Right ventricle myocardium inferior (tissue), 1 donor: ENCODE measurements at regions not wholly inside any gene's neighbourhood (a gene's known extent, or its start where the extent isn't known, plus 50 kb on each side); places are given as distances from the start of the nearest gene placed in this dataset.

Experiments used
- ATAC-seq: fragments of 200-7000 bp; cut with Tn5 transposase; one replicate; pipeline ENCODE4 v1.9.1; 2020; ENCODE audit warnings: mild to moderate bottlenecking, moderate library complexity
- DNase-seq: peaks from one replicate; pipeline ENCODE4 v3.0.0; 2021; ENCODE audit errors: missing footprints
- intact Hi-C: fragments of 100-400 bp; cut with DNase I; formaldehyde crosslinking; loops from one replicate; pipeline ENCODE4 v1.11.0; 2022
- donor health status: DM: no; HTN: yes; CAD: no; lungs with severe emphysema.

GRCh38 chr2:51717312-51717711 is 685.4 kb upstream of the NRXN1 start:
- intact Hi-C loops: no loop called here
- ATAC-seq (no peak), DNase-seq (no peak)

DNA sequence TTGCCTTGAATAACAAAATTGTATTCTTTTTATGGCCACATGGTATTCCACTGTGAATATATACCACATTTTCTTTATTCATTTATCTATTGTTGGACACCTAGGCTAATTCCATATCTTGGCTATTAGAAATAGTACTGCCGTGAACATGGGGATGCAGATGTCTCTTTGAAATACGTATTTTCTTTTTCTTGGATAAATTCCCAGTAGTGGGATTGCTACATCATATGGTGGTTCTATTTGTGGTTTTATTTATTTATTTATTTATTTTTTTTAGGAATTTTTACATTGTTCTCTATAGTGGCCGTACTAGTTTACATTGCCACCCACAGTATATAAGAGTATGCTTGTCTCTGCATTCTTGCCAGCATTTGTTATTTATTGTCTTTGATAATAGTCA is 679.8 kb upstream of the NRXN1 start:
- intact Hi-C loops: no loop called here
- DNase-seq: no peak
- ATAC-seq: no peak

DNA sequence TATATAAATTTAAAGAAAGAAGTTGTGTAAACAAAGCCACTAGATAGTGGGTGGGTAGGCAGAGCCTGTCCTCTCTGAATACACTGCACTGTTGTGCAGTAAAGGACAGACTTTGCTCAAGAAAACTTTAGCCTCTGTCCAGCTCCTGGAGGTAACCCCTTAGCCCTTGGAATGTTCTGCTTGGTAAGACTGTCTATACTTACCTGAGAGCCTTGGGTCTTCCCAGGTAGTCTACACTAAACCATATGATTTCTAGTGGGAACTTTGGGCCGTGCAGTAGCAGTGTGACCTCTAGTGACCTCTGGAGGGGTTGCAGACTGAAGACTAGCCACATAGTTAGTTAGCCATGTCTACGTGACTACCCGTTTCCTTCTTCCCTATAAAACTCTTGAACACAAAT is 678.3 kb upstream of the NRXN1 start:
- no peak for ATAC-seq
- no peak for DNase-seq
- intact Hi-C loops: no loop called here

DNA sequence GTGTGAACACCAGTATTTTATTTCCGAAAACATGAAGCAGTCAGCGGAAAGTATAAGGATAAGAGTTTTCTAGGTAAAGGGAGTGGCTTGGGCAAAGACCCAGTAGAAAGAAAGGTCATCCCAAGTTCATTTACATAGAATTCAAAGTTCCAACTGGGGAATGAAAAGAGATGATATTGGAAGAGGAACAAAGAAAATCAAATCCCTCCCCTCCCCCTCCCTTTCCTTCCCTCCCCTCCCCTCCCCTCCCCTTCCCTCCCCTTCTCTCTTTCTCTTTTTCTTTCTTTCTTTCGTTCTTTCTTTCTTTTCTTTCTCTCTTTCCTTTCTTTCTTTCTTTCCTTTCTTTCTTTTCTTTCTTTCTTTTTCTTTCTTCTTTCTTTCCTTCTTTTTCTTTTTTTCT is 675.7 kb upstream of the NRXN1 start:
- no peak for ATAC-seq
- intact Hi-C loops: no loop called here
- no peak for DNase-seq

DNA sequence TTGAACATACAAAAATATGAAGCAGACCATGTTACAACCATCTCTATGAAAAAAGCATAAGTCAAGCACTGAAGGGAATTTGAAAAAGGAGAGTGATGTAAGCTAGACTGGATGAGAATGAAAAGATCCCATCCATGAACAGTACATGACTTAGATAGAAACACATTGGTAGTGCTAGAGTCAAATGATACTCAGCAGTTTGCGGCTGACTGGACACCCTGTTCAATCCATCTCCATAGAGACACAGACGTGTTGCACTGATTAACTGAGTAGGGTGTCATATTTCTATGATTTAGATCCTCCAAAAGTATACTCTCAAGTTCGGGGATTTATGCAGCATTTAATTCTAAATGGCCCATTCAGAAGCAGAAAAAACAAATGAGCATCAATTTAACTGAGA is 674.3 kb upstream of the NRXN1 start:
- intact Hi-C loops: no loop called here
- DNase-seq: no peak

DNA sequence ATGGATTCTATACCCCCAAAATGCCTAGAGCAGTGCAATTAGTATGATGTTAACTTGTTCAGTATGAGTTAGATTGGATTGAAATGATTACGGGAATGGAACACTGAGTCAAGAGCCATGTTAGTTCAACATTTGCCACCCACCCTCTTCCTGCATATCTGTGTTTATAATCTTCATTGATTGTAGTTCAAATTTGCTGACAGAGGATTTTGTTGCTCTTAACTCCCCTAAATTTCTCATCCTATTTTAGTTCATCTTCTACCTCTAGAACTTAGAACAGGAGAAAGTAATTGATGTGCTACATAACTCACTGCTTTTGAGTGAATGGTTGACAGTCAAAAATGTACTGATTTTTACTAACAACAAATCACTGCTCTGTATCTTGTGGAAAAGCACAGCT is 673.5 kb upstream of the NRXN1 start:
- DNase-seq (no peak), ATAC-seq (no peak)
- intact Hi-C loops: no loop called here

More for the DNA sequence above, 674.3 kb upstream of the NRXN1 start:
- ATAC-seq: no peak

GRCh38 chr2:51698021-51698420 is 666.1 kb upstream of the NRXN1 start:
- DNase-seq (no peak), ATAC-seq (no peak)
- intact Hi-C loops: no loop called here

GRCh38 chr2:51697095-51697494 is 665.2 kb upstream of the NRXN1 start:
- ATAC-seq (no peak), DNase-seq (no peak)
- intact Hi-C loops: no loop called here

- ATAC-seq (no peak), DNase-seq (no peak)
- intact Hi-C loops: no loop called here
These were observed 663.6 kb upstream of the NRXN1 start for GRCh38 chr2:51695531-51695930.

DNA sequence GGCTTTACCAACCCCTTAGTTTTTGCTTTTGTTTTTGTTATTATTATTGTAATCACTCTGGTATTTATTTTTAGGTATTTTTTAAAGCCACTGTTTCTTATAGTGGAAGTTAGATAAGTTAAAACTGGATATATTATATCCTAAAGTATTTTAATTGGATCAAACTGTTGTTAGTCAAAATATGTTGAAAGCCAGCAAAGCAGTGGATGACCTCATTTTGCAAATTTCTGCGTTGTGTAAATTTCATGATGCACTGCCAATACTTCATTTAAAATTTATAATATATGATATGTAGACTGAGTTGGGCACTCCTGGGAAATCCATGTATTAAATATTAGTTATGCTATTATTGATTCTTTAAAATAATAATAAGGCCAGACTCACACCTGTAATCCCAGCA is 661.7 kb upstream of the NRXN1 start:
- ATAC-seq (no peak), DNase-seq (no peak)
- intact Hi-C loops: no loop called here

DNA sequence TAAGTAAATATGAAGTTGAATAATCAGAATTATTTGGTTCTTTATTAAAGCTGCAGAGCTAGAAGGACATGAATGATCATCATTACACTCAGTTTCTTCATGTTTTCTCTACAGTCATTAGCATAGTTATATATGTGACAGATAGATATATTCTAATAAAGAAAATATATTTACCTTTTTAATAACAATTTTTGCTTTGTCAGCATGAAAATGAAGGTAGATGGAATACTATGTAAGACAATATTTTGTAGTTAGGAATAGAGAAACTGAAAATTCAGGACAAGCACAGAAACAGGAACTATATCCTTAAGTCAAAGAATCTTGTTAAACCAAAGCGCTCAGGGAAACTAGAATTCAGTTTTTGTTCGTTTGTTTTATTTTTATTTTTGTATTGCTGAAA is 649.9 kb upstream of the NRXN1 start:
- intact Hi-C loops: no loop called here
- DNase-seq: no peak
- no peak for ATAC-seq

DNA sequence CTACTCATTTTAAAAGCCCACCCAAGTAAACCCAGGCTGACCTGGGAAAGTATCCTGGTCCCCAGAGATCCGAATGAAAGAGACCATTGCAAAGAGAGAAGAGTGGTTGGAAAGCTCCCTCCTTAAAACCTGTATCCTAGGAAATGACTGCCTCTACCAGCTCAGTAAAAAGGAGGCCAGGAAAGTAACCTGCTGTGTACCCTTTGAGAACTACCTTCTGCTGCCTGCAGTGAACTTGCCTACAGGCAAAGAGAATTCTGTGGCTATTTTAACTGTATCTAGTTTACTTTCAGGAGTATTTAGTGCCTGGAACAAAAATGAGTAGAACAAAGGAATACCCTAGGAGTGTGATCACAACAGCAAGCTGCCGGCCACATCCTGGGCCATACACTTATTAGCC is 641.7 kb upstream of the NRXN1 start:
- no peak for DNase-seq
- intact Hi-C loops: no loop called here
- ATAC-seq: no peak

DNA sequence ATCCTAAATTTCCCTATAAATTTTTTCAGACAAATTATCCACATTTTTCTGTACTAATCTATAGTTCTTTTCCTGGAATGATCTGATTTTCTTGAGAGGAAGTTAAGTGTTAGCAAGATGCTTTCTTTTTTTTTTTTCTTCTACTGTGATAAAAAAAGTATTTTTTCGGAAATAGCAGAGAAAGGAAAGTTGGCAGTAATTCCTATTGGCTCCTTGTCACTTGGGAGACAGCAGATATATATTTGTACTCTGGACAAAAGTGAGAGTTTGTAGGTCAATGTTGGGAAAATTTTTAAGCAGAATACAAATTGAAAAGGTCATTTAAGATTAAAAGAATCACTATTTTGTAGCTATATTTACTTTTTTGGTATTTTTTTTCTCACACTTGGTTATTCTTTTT is 635.7 kb upstream of the NRXN1 start:
- intact Hi-C loops: no loop called here
- ATAC-seq: no peak
- DNase-seq: no peak

GRCh38 chr2:51662187-51662586 is 630.3 kb upstream of the NRXN1 start:
- ATAC-seq (no peak), DNase-seq (no peak)
- intact Hi-C loops: no loop called here

DNA sequence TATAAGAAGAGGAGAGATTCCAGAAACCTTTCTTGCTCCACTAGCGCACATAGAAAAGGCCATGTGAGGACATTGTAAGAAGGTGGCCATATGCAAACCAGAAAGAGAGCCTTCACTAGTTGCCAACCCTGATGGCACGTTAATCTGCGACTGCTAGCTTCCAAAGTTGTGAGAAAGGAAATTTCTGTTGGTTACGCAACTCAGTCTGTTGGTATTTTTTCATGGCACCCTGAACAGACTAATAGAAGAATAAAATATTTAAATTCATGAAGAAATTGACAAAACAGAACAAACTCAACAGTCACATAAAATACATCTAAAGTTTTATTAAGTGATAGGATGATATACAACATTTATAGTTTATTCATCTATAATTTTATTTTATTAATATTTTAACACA is 625.9 kb upstream of the NRXN1 start:
- ATAC-seq: no peak

DNA sequence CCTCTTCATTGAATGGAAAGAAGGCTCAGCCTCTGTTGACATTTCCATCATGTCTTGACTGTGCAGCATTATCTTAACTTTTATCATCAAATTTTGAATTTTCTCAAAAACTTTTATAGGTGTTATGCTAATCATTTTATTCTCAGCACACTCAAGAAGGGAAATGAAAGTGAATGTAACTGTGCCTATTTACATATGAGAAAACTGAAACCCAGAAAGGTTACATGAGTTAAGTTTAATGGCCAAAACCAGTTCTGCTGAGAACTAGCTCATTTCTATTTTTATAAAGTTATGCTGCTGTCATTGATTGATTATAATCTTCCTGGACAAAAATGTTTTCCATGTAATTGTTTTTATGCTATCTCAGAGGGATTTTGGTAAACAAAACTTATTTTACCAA is 618.8 kb upstream of the NRXN1 start:
- ATAC-seq (no peak), DNase-seq (no peak)
- intact Hi-C loops: no loop called here

More for the DNA sequence above, 625.9 kb upstream of the NRXN1 start:
- intact Hi-C loops: no loop called here
- DNase-seq: no peak

DNA sequence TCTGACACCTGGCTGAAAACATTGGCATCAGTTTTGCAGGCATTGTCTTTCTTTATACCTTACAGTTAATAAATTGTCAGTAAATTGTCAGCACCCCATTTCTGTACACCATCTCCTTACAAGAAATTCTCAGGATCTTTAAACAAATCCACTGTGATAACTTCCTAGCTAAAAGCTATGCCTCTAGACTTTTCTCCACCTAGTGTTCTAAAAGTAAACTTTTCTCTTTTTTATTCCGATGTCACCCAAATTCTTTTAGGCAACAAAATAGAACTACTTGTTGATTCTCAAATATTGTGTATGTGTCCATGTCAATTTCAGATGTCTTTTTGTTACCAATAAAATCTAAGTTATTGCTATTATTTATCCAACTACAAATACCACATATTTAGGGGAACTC is 617.4 kb upstream of the NRXN1 start:
- intact Hi-C loops: no loop called here
- DNase-seq: no peak
- ATAC-seq: no peak

- no peak for ATAC-seq
- no peak for DNase-seq
- intact Hi-C loops: no loop called here
These were observed 606.9 kb upstream of the NRXN1 start for GRCh38 chr2:51638811-51639210.

DNA sequence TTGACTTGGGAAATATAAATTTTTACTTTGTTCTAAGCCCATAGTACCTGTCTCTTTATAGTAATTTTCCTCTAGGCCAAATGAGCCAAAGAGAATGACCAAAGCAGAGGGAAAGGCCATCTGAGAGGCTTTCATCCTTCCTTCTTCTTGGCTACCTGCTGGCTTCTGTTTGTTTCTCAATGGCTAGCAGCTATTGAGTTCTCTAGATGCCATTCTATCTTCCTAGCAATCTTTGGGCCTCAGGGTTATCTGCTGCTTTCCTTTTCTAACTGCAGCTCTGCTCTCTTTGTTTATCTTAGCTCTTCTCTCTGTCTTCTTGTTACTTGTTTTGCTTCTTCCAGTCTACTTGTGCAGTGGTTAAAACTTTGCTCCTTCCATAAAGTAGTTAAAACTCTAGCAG is 601.1 kb upstream of the NRXN1 start:
- ATAC-seq (no peak), DNase-seq (no peak)
- intact Hi-C loops: no loop called here

DNA sequence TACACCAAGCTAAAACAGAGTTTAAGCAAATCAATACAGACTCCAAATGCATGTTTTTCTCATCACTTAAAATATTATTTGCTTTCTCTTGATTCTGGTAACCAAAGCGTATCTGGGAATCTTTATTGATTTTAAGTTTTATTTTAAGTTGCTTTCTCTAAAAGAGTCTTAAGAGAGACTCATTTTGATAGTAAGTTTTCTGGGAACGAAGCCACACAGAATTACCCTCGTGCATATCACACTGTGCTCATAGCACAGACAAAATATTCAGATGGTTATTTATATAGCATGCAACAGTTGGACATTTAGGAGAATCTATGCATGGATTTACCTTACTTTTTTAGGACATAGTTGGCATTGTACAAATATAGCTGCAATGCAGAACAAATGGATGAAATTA is 597.5 kb upstream of the NRXN1 start:
- ATAC-seq: no peak
- DNase-seq: no peak
- intact Hi-C loops: no loop called here

- no peak for DNase-seq
- intact Hi-C loops: no loop called here
- ATAC-seq: no peak
These were observed 597.0 kb upstream of the NRXN1 start for GRCh38 chr2:51628917-51629316.

GRCh38 chr2:51624995-51625394 is 593.1 kb upstream of the NRXN1 start:
- no peak for ATAC-seq
- no peak for DNase-seq

More at GRCh38 chr2:51624995-51625394, 593.1 kb upstream of the NRXN1 start:
- intact Hi-C loops: no loop called here
